CD1c-positive myeloid dendritic cell (primary cell): ENCODE measurements at regions not wholly inside any gene's neighbourhood (a gene's known extent, or its start where the extent isn't known, plus 50 kb on each side); places are given as distances from the start of the nearest gene placed in this dataset.
"Not testable (repeated sequence)": the region's sequence is repeated elsewhere in the genome, so short reads cannot be mapped to it uniquely, and the experiment has no call there.

Source experiments
- DNase-seq: peaks from one replicate; pipeline ENCODE4 v3.0.0-alpha.2; 2016; ENCODE audit errors: extremely low spot score

GRCh38 chr21:18104802-18105201 is 139.8 kb upstream of the CHODL start:
- no peak for DNase-seq

DNA sequence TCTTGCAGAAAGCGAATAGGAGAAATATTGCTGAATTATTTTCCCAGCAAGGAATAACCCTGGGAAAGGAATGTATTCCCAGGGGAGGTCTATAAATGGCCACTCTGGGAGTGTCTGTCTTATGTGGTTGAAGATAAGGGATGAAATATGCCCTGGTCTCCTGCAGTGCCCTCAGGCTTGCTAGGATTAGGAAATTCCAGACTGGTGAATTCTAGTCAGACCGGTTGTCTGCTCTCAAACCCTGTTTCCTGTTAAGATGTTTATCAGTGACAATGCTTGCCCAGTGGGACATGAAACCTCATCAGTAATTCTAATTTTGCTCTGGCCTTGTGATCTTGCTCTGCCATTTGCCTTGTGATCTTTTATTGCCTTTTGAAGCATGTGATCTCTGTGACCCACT is 148.2 kb upstream of the CHODL start:
- DNase-seq = not testable (repeated sequence)

DNA sequence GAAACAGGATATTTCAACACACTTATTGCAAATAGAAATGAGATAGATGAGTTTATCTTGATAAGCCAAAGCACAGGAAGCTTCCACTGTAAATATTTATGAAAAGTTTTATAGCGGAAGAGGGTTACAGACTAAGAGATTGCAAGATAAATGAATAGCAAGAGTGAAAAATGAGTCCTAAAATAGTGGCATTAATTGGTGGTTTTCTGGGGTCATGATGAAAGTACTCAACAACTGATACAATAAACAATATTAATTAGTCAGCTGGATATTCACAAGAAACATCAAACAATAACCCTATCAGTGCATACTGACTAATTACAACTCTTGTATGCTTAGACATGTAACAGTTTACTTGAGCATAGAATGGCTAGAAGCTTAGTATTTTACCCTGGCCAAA is 154.8 kb upstream of the CHODL start:
- DNase-seq = no peak

GRCh38 chr21:18070392-18070791 is 174.2 kb upstream of the CHODL start:
- DNase-seq = no peak

DNA sequence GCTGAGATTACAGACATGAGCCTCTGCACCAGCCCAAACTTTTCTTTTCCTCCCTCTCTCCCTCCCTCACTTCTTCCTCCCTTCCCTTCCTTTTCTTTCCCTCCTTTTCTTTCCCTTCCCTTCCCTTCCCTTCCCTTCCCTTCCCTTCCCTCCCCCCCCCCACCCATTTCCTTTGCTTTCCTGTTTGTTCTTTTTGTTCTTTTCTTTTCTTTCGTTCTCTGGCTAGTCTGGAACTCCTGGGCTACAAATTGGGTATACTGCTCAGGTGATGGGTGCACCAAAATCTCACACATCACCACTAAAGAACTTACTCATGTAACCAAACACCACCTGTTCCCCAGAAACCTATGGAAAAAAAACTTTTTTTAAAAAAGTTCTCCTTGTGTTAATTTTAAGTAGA is 174.8 kb upstream of the CHODL start:
- DNase-seq = no peak

- DNase-seq = no peak
Observed at GRCh38 chr21:18060402-18060801, 184.2 kb upstream of the CHODL start.

- no peak for DNase-seq
Observed at GRCh38 chr21:18058731-18059398, 185.8 kb upstream of the CHODL start.

DNA sequence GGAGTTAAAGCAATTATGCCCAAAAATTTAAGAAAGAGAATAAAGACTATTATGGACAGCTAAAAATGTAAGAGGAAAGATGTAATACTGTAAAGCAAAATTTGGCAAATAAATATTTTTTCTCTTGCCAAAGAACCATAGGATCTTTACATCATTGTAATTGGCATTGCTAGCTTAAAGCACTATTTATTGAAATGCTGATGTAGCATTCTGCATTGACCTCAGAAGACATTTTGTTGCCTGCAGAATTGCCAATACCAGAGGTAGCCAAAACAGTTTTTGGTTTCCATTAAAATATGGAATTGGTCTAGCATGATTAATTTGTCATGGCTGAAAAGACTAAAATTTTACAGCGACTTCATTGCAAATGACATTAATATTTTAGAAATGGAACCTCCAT is 191.5 kb upstream of the CHODL start:
- no peak for DNase-seq

DNA sequence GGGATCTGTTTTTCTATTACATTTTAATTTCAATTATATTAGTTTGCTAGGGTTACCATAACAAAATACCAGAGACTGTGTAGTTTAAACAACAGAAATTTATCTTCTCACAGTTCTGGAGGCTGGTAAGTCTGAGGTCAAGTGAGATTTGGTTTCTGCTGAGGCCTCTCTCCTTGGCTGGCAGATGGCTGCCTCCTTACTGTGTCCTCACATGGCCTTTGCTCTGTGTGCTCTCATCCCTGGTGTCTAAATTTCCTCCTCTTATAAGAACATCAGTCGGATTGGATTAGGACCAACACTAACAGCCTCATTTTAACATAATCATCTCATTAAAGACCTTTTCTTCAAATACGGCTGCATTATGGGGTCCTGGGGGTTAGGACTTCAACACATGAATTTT is 195.2 kb upstream of the CHODL start:
- no peak for DNase-seq

- DNase-seq = no peak
Observed at GRCh38 chr21:18041012-18041411, 203.6 kb upstream of the CHODL start.

GRCh38 chr21:18030248-18030647 is 211.1 kb upstream of the C21orf91 start:
- no peak for DNase-seq

GRCh38 chr21:18026359-18026758 is 207.2 kb upstream of the C21orf91 start:
- DNase-seq = no peak

DNA sequence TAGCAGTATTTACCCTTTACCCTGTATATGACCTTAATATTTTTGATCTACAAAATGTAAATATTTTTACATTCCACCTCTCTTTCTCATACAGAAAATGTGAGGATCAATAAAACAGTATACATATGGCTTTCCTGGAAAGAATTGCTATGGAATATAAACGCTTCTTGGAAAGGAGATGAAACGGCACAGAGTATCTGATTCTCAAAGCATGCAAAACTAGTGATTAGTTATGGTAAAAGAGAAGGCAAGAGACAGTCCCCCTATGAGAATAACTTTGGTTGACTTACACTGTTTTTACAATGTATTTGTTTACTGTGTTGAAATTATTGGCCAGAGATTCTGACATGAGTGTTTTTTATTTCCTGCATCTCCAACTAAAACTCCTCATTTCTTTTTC is 204.6 kb upstream of the C21orf91 start:
- no peak for DNase-seq

- DNase-seq = no peak
Observed at GRCh38 chr21:18023157-18023556, 204.0 kb upstream of the C21orf91 start.

GRCh38 chr21:18007121-18007520 is 188.0 kb upstream of the C21orf91 start:
- DNase-seq = no peak

- DNase-seq = no peak
Observed at GRCh38 chr21:18006691-18007090, 187.5 kb upstream of the C21orf91 start.

DNA sequence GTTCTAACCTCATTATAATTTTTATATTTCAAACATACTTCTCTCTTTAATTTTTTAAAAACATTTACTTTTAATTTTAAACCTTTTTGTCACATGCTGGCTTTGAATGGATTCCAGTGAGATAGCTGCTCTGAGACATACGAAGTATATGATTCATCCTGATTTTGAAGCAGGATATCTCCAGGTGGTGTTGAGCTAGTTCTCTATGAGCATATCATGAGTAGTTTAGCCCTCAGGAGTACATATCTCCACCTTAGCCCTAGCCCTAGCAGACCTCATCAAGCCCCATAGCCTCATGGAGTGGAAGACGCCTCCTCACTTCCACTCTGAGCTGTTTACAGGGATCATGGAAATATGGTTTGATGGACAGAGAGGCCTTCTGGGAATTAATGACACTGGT is 183.2 kb upstream of the C21orf91 start:
- no peak for DNase-seq

- no peak for DNase-seq
Observed at GRCh38 chr21:18000981-18001686, 182.0 kb upstream of the C21orf91 start.

GRCh38 chr21:17998599-17998998 is 179.4 kb upstream of the C21orf91 start:
- DNase-seq = not testable (repeated sequence)

- DNase-seq = no peak
Observed at GRCh38 chr21:17989780-17990179, 170.6 kb upstream of the C21orf91 start.

DNA sequence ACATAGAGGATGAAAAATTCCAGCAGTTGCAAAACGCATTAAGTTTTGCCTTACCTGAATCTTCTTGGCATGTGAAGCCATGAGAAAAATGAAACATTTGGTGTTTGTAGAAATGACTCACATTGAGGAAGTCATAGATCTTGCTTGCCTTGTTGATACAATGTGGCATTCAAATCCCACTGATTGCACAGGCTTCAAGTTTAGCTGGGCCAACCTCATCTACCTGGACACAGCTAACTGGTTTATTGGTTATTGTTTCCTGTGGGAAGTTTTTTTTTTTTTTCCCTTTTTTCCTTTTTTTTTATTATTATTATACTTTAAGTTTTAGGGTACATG is 168.9 kb upstream of the C21orf91 start:
- DNase-seq = no peak

DNA sequence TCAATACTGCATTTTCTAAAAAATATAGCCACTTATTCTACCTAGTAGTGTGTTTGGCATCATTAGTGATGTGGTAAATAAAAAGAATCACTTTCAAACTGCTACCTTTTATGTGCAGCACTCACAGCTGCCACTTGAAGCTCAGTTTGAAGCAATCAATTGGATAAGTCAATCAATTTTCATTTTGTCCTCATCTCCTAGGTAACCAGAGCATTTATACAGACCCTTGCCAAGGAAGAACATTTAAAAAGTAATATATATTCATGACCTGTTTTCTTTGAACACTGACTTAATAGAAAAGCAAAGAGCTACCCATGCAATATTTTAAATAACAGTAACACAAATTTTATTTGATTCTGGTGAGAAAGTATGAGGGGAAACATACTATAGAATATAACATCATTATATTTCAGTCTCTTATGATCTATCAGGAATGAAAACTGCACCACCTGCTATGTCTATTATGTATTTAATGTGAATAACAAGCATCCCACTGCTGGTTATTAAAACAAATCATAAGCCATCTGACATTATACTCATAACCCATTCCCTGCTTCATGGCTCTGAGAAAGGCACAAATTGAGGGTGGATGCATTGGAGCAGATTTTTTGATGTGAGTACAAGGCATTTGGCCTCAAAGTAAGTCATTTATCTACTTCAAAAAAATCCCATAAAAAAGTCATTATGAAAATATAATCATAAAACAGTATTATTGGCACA is 168.4 kb upstream of the C21orf91 start:
- no peak for DNase-seq

DNA sequence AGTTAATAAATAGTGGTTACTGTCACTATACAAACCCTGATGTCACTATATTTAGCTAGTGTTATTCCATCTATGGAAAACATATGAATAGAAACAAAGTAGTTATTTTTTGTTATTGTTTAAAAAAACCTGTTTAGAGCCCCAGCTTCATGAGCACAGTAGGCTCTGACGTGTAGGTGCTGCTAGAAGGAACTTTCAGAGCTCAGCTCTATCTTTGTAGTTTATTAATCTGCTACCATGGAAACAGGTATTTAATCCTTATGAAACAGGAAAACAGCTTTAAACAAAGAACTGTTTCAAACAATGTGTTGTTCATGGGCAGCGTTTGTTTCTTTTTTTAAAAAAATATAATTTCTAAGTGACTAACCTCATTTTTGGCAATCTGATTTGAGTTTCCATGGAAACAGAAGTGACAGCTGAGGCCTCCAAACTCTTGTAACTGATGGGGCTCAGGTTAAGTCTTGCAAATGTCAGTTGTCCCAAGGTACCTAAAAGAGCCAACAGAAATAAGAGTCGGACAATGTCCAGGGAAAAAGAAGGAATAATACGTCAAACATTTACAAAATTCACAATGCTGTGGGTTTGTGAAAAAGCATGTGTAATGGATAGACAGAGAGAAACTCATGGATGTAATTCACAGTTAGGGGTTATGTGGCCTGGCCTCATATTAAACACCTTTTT is 162.0 kb upstream of the C21orf91 start:
- no peak for DNase-seq
